DMS153 treated with DMSO at 0.1 percent for 48 hours (cell line): ENCODE measurements at regions not wholly inside any gene's neighbourhood (a gene's known extent, or its start where the extent isn't known, plus 50 kb on each side); places are given as distances from the start of the nearest gene placed in this dataset.
"Not testable (repeated sequence)": the region's sequence is repeated elsewhere in the genome, so short reads cannot be mapped to it uniquely, and the experiment has no call there.

ENCODE experiments used
- DNase-seq: peaks from one replicate; lab custom pipeline; 2025; ENCODE audit not compliant: unreplicated experiment; lab: John Stamatoyannopoulos, UW

DNA sequence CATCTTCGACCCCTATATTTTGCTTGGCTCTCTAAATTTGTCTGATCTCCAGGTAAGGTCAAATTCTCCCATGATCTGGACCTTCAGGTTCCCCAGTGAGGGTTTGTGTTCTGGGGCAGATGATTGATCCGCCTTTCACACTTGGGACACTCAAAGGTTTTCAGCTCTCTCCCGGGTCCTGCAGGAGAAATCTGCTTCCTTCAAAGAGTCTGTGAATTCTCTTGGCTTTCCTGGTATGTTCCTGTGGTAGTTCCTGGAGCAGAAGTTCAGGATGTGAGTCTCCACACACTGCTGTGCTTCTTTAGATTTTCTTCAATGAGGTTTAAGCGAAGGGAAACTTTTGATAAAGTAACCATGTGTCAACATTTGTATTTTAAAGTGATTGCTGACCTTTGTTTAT is 318.0 kb downstream of the TAF11L14 start:
- no peak for DNase-seq

DNA sequence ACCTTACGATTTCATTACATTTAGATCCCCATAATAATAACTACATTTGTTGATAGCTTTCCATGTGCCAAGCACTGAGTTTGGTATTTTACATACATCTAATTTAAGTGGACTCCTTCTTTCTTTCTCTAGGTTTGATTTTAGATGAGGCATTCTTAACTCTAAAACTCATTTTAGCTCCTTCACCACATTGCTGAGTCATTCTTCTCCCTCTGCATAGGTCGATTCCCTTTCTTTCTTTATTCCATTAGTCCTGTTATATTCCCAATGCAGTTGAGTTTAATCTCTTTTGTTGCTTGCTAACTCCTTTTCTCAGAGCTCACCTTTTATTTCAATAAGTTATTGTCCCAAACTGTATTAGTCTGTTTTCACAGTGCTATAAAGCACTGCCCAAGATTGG is 329.8 kb downstream of the TAF11L14 start:
- DNase-seq: no peak

DNA sequence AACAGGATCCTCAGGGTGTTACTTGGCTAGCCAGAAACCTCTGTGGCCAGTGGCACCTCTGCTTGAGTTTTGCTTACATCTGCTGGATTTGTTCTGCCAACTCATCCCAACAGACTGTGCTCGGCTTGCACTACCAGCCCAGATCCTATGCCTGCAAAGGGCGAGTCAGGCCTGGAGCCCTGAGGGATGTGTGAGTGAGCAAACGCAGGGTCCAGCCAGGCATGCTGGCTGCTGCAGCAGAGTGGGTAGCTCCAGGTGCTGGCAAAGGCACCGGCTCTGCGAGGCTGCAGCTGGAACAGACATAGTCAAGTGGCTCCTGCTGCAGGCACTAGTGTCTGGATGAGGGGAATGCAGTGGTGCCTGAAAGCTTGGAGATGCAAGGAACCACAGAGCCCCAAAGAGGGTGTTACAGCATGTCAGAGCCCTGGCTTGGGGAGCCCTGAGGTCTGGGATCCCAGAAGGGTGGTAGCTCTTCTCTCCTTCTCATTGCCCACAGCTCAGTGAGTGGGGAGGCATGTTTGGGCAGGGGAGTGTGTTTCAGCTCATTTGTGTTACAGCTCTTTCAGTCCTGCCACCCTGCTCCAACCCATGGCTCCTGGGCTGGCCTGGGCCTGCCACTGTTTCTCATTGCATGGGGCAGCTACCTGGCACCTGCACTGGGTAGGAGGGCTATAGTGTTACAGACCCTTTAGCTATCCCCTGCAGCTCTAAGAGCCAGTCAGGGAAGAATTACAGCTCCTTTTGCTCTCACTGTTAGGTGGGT is 332.6 kb downstream of the TAF11L14 start:
- no peak for DNase-seq

DNA sequence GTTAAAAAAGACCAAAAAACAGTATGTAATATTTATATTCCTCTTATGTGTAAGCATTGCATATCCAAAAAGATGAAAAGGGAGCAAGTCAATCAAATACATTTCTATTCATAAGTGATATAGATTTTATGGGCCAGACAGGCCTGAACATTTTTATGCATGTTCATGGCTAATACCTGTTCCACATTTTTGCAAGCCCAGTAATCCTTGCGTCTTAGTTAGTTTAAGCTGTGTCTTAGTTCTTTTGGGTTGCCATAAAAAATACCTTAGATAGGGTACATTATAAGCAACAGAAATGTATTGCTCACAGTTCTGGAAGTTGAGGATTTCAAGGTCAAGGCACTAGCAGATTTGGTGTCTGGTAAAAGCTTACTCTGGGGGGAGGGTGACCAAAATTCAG is 342.1 kb downstream of the TAF11L14 start:
- no peak for DNase-seq

DNA sequence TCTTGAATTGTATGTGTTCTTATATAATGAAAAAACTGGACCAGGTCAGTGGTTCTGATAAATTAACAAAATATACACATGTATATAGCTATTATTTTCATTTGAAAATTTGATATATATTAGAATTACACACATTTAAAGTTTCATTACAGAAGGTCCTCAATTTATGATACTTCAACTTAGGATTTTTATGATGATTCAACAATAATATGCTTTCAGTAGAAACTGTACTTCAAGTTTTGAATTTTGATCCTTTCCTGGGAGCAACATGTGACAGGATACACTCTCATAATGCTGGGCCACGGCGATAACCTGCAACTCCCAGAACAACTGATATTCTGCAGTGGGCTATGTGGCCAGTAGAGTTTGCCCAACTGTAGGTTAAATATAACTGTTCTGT is 344.7 kb downstream of the TAF11L14 start:
- no peak for DNase-seq

DNA sequence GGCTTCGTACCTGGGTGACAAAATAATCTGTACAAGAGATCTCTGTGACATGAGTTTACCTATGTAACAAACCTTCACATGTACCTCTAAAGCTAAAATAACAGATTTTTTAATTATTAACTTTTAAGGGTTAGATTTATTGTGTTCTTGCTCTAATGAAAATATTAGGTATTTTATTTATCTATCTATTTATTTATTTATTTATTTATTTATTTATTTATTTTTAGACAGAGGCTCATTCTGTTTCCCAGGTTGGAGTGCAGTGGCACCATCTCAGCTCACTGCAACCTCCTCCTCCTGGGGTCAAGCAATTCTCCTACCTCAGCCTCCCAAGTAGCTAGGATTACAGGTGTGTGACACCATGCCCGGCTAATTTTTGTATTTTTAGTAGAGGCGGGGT is 348.4 kb downstream of the TAF11L14 start:
- DNase-seq: not testable (repeated sequence)

DNA sequence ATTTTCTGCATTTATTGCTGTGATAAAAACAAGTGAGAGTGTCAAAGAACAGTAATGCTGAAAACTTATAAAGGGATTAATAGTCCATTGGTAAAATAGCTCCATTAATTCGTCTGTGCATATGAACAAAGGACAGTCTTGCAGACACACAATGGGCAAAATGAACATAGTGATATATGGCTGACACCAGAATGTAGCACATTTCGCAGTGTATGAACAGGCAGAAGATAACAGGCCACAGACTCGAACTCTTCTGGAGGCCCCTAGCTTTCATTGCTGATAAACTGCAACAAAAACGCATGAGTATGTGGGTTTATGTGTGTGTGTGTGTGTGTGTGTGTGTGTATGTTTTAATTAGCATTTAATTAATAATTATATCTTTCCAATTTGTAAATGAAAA is 354.8 kb downstream of the TAF11L14 start:
- no peak for DNase-seq

DNA sequence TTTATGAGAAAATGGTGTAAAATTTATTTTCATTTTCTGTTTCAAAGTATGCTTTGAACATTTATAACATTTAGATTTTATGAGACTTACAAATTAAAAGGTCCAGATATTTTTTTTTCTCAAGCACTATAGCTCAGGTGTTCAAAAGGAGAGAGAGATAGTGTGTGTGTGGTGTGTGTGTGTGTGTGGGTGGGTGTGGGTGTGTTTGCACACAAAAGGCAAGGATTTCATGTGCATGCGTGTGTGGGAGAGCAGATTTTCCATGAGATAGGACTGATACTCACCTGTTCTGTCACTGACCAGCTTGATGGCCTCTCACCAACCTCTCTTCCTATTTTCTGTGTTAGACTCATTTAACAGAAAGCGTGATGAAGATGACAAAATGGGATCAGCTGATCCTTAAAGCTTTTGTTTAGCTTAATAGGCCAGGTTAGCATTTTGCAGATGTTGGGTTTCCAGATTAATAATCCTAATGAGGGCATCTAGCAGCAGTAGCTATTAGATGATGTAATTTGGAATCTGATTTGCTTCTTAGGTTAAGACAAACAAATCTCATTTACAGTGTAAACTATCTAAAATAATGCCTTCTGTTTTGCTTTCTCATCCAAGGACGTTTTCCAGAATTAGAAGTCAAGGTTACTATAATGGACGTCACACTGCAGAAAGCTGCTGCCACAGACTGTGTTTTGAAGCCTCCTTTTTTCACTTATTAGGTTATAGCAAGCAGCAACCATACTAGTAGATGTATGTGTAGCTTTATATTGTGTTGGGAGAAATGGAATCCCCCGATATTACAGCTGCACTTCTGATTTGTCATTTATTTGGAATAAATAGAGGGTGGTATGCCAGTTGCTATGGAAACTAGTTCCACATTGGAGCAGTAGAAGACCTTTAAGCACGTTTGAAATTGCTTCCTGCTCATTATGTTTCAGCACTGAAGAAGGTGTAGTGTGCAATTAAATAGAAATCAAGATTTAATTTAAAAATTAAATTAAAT is 355.6 kb downstream of the TAF11L14 start:
- DNase-seq: no peak

DNA sequence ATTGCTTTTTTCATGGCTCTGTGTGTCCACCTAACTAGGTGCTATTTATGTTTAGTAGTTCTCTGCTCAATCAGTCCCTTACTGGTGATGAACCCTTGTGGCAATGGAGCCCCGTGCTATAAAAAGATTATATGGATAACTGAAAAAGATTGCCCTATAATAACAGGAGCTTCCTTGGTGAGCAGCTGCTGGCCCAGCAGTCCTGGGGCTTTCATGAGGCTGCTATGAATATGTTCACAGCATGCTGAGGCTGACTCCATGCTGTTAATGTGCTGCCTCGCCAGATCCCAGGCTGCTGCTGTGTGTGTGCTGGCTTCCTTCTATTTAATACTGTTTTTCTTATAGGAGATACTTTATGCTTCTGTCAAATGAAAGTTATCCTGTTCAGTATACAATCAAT is 357.5 kb downstream of the TAF11L14 start:
- DNase-seq: no peak

DNA sequence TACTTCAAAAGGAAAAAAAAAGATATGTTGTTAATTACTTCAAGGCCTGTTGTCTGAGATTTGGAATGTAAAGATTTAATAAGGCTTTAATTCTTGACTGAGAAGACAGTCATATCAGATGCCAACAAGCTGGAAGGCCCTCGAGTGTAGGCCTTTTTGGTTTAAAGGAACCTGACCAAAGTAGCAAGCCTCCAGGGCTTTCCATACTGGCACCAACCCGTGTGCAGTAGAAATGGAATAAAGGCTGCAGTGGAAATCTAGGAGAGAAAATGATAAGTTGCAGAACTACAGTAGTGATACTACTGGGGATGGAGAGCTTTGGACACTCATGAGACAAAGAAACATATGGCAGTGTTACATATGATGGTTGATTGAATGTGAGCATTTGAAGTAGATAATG is 358.0 kb downstream of the TAF11L14 start:
- no peak for DNase-seq

DNA sequence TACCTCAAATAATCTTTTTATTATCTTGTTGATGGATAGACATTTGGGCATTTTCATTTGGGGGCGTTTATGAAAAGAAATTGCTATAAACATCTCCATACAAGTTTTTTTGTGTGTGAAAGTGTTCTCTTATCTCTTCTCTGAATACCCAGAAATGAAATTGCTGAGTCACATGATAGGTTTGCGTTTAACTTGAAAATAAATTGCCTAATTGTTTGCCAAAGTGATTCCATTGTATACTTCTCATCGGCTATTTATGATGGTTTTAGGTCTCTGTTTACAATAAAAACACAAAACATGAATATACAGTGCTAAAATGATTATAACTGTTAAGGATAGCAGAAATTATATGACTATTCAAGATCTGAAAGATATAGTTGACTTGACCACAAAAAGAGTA is 361.7 kb downstream of the TAF11L14 start:
- no peak for DNase-seq

DNA sequence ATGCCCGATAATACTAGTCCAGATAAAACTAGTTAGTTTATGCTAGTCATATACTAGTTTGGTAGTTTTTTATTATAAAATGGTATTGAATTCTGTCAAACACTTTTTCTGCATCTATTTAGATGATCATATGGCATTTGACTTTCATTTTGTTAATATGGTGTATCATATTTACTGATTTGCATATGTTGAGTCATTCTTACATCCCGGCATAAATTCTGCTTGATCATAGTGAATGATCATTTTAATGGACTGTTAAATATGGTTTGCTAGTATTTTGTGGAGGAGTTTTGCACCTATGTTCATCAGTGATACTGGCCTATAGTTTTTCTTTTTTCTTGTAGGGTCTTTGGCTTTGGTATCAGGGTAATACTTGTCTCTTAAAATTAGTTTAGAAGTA is 365.6 kb downstream of the TAF11L14 start:
- no peak for DNase-seq

DNA sequence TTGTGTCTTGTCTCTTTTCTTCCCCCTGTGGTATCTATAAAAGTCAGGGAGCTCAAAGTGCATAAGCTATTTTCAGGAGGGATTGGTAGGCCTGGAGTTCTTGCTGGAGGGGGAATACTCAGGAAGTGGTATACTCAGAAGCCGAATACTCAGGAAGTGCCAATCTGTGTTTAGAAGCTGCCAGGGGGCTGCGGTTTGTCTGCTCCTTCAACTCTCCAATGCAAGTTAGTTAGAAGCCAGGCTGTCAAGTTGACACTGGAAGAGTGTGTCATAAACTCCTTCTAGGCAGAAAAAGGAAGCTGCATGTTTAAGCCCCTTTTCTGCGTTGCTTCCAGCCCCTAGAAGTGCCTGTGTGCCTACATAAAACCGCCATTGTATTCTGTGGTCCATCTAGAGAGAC is 366.5 kb downstream of the TAF11L14 start:
- no peak for DNase-seq

DNA sequence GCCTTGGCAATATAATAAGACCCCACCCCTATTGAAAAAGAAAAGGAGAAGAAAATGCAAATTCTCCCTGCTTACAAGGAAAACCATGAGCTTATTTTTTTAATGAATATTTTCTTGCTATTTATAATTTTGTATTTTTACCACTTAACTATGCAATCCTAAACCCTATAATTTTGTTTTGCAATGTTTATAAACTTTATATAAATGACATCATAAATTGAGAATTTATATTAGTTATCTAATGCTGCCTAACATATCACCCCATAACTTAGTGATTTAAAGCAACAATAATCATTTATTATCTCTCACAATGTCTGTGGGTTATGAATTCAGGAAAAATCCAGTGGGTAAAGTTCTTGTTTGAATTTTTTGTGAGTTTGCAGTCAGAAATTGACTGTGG is 369.1 kb downstream of the TAF11L14 start:
- no peak for DNase-seq

DNA sequence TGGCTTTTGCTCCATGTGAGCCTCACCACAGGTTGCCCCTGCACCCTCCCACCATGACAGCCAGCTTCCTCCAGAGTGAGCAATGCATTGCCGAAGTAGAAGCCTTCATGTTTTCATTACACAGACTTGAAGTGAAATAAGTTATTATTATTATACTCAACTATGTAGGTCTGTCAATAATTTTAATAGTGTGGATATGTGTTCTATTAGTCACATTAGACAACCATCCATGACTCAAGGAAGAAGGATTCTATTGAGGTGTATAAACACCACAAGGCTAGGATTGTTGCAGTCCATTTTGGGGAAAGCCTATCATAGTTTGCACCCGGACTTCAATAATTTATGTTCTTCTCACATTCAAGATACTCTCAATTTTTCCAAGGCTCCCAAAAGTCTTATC is 369.5 kb downstream of the TAF11L14 start:
- DNase-seq: no peak

DNA sequence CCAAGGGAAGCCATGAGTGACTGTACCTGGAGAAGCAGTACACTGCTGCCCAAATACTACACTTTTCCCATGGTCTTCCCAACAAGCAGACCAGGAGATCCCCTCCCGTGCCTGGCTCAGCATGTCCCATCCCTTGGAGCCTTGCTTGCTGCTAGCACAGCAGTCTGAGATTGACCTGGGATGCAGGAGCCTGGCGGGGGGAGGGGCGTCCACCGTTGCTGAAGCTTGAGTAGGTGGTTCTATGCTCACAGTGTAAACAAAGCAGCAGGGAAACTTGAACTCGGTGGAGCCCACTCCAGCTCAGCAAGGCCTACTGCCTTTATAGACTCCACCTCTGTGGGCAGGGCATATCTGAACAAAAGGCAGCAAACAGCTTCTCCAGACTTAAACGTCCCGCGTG is 372.0 kb downstream of the TAF11L14 start:
- DNase-seq: not testable (repeated sequence)

DNA sequence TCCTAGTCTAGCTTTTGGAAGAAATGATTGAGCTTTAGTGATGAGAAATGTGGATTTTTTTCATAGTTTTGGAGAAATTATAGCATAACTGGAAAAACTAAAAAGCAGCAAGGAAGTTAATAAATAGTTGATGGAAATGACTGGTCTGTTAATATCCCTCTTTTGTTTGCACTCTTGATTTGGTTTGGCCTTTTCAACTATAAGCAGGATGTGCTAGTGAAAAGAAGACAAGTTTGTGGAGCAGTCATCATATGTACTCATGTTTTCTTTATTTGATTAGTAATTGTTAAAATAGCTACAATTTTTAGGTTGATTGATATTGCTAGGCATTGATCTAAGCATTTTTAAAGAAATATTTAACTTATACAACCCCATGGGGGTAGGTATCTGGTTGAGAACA is 374.7 kb downstream of the TAF11L14 start:
- no peak for DNase-seq

DNA sequence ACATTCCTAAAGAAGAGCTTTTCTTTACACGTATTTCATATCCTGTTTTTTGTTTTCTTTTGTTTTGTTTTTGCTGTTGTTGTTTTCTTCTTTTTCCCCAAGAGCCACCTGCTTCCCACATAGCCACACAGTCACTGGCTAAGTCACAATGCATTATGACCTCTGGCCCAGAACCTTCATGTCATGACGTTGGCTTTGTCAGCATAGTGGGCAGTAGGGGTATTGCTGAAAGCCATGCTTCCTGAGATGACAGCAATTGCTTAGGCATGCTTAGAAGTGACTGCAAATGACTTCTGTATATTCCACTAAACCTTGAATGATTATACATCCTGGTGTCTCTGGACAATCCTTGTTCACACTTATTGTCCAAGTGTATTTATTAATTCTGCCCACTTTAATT is 375.8 kb downstream of the TAF11L14 start:
- DNase-seq: no peak

DNA sequence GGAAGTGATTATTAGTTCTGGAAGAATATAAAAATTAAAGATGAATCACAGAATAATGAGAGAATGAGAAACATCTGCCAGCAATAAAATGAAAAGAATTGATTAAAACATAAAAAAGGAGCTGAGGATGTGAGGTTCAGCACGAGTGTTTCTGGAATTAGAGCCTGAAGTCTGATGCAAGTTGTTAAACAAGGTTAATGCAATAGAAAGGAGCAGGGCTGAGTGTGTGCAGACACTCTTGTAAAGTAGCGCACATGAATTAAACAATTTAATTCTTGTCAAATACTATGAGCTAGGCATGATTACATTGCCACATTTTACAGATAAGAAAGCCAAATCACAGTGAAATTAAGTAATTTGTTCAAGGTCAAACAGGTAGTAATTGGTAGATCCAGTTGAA is 384.2 kb downstream of the TAF11L14 start:
- no peak for DNase-seq

DNA sequence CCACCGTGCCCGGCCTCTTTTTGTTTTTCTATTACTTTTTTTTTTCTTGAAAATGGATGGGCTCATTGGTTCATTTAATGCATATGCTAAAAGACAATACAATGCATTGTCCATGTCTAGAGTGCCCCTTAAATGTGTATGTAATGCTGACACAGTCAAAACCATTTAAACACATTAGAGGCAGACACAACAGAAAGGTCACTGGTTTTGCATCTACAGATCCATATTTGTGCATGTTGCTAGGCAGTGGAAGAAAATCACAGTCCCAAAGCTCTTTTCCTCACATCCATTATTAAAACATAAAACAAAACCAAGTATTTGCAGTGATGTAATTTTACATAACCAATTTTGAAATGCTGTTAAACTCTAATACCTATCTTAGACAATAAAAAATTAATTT is 389.0 kb downstream of the TAF11L14 start:
- DNase-seq: no peak

DNA sequence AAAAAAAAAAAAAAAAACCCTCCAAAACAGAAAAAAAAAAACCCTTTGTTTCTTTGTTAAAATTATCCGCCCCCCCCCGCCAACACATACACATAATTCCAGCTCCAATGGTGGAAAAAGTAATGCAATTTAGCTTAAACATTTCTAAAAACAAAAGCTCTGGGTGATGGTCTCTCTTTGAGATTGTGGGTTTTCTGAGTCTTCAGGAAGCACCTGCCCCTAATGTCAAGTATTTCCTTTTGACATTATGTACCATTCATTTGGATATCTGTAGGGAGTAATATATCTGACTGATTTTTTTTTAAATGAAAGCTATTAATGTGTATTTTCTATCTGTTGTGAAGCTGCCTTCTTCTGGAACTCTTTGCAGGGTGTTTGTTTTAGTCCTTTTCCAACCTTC is 389.7 kb downstream of the TAF11L14 start:
- DNase-seq: no peak

DNA sequence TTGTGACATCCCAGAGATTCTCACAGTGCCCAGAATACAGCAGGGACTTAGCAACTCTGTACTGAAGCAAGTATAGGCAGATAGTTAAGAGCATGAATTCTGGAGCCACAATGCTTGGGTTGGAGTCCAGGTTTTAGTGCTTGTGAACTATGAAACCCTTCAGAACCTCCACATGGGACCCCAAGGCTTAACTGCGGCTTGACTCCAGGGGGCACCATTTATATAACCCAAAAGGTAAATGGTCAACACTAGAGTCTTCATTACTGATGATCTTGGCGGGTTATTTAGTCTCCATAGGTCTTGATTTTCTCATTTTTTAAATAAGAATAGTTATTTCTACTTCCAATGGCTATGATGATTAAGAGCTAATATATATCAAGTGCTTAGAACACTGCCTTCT is 390.3 kb downstream of the TAF11L14 start:
- no peak for DNase-seq
